OCI-LY7 (cell line): ENCODE measurements at regions not wholly inside any gene's neighbourhood (a gene's known extent, or its start where the extent isn't known, plus 50 kb on each side); places are given as distances from the start of the nearest gene placed in this dataset.

Source experiments
- CTCF ChIP-seq: fragments of 200-600 bp; sonication (generic); conservative IDR thresholded peaks from 2 replicates; pipeline ENCODE4 v1.5.1; 2014; ENCODE audit warnings: mild to moderate bottlenecking, antibody characterized with exemption, low read length, moderate library complexity, mixed read lengths
- EZH2phosphoT487 ChIP-seq: fragments of 200-600 bp; sonication (generic); IDR thresholded peaks from 2 replicates; pipeline ENCODE4 v1.6.1; 2018; ENCODE audit warnings: low read depth, borderline replicate concordance, mild to moderate bottlenecking, mixed run types, antibody characterized with exemption, low read length, moderate library complexity, mixed read lengths

GRCh38 chr12:25347716-25348592, 97.2 kb upstream of the KRAS start:
- no peak for TF ChIP-seq EZH2phosphoT487
- TF ChIP-seq CTCF = no peak
